PC-9 (cell line): ENCODE measurements at regions not wholly inside any gene's neighbourhood (a gene's known extent, or its start where the extent isn't known, plus 50 kb on each side); places are given as distances from the start of the nearest gene placed in this dataset.

Source experiments
- BruUV-seq: library from RNA; stranded (reverse); fragments of 400-500 nt; replicated peaks from 2 replicates; lab custom pipeline; 2021; lab: Mats Ljungman, UMichigan
- CTCF ChIA-PET: fragments of 300-600 bp; sonication (Branson Sonifier 250); formaldehyde crosslinking; loops from one replicate; lab custom pipeline; 2022; ENCODE audit warnings: antibody characterized with exemption; lab: Charles Lee
- POLR2A ChIA-PET: fragments of 300-600 bp; sonication (Branson Sonifier 250); formaldehyde crosslinking; loops from one replicate; lab custom pipeline; 2022; ENCODE audit warnings: antibody characterized with exemption; ENCODE audit not compliant: unreplicated experiment; lab: Charles Lee
- DNase-seq, 2 experiments: peaks; one replicate each; pipeline versions ENCODE4 v3.0.0 to v3.0.0-alpha.2; 2015 to 2022; ENCODE audit warnings: mixed read lengths in 1 of 2
- H2AFZ ChIP-seq: fragments of 200-600 bp; sonication (generic); 2 replicates; pipeline ENCODE4 v1.8.1; 2017; ENCODE audit warnings: antibody characterized with exemption
- H3F3A ChIP-seq: fragments of 200-600 bp; sonication (generic); 2 replicates; pipeline ENCODE4 v1.8.1; 2017; ENCODE audit warnings: antibody characterized with exemption, mild to moderate bottlenecking, low read depth; ENCODE audit not compliant: insufficient read depth
- H3K27ac ChIP-seq: fragments of 200-600 bp; sonication (generic); 2 replicates; pipeline ENCODE4 v1.6.1; 2016; ENCODE audit warnings: mixed run types
- H3K27me3 ChIP-seq: fragments of 200-600 bp; sonication (generic); 2 replicates; pipeline ENCODE4 v1.6.1; 2016; ENCODE audit warnings: low read depth, mixed run types; ENCODE audit not compliant: insufficient read depth
- H3K36me3 ChIP-seq: fragments of 200-600 bp; sonication (generic); 2 replicates; pipeline ENCODE4 v1.6.1; 2016; ENCODE audit warnings: low read depth, mixed run types
- H3K4me1 ChIP-seq: fragments of 200-600 bp; sonication (generic); replicated peaks from 2 replicates; pipeline ENCODE4 v1.6.1; 2016; ENCODE audit warnings: mixed run types; ENCODE audit not compliant: insufficient read depth
- H3K4me2 ChIP-seq: fragments of 200-600 bp; sonication (generic); 2 replicates; pipeline ENCODE4 v1.6.1; 2017; ENCODE audit warnings: mixed run types
- H3K4me3 ChIP-seq: fragments of 200-600 bp; sonication (generic); 2 replicates; pipeline ENCODE4 v1.6.1; 2016; ENCODE audit warnings: mixed run types
- H3K79me2 ChIP-seq: fragments of 200-600 bp; sonication (generic); 2 replicates; pipeline ENCODE4 v1.6.1; 2017; ENCODE audit warnings: low read depth, mixed run types
- H3K9me2 ChIP-seq: fragments of 200-600 bp; sonication (generic); 2 replicates; pipeline ENCODE4 v1.8.1; 2017; ENCODE audit warnings: mild to moderate bottlenecking; ENCODE audit not compliant: insufficient read depth
- H3K9me3 ChIP-seq: fragments of 200-600 bp; sonication (generic); 2 replicates; pipeline ENCODE4 v1.8.1; 2016; ENCODE audit warnings: low read depth; ENCODE audit not compliant: insufficient read depth
- H4K20me1 ChIP-seq: fragments of 200-600 bp; sonication (generic); 2 replicates; pipeline ENCODE4 v1.8.1; 2017; ENCODE audit not compliant: insufficient read depth
- EZH2 ChIP-seq: fragments of 200-600 bp; sonication (generic); IDR thresholded peaks from 2 replicates; pipeline ENCODE4 v1.8.0; 2017; ENCODE audit warnings: antibody characterized with exemption, low read depth
- intact Hi-C: fragments of 100-400 bp; cut with micrococcal nuclease; formaldehyde crosslinking; loops from one replicate; pipeline ENCODE4 v1.10.0; 2022; ENCODE audit not compliant: unreplicated experiment
- TF ChIP-seq, protein P1 (sequence below): fragments of 200-600 bp; sonication (generic); conservative IDR thresholded peaks from 2 replicates; pipeline ENCODE4 v1.6.1; 2017; ENCODE audit warnings: mixed run types, antibody characterized with exemption, mild to moderate bottlenecking, moderate library complexity

DNA sequence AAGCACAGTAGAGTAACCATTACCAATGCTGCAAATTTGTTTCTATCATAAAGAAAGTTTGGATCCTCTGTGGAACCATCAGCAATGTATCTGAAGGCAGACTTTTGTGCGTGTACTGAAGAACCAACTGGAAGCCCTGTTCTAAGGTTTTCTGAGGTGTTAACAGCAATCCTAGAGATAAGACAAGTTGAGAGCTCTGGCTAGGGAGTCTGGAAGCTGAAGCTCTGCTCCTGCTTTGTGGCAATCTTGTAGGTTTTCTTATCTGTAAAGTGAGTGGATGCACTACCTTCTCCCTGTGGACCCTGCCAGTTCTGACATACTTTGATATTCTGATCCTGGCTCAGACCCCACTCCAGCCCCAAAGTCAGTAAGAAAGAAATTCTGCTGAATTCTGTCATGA is 171.2 kb upstream of the SLC14A2 start:
- H2AFZ ChIP-seq = no peak overlapping the region
- H3K79me2 ChIP-seq = no peaks in the 10 kb centered on the region
- H4K20me1 ChIP-seq = no peaks in the 10 kb centered on the region
- H3K36me3 ChIP-seq = no peaks in the 10 kb centered on the region
- no peaks in the 10 kb centered on the region for H3K27me3 ChIP-seq
- POLR2A ChIA-PET = no interaction called here
- BruUV-seq = no TSS peak
- no peaks in the 10 kb centered on the region for H3K9me3 ChIP-seq
- H3K27ac ChIP-seq = no peak overlapping the region
- no peaks in the 10 kb centered on the region for H3F3A ChIP-seq
- no peak for TF ChIP-seq EZH2
- TF ChIP-seq, protein P1, sequence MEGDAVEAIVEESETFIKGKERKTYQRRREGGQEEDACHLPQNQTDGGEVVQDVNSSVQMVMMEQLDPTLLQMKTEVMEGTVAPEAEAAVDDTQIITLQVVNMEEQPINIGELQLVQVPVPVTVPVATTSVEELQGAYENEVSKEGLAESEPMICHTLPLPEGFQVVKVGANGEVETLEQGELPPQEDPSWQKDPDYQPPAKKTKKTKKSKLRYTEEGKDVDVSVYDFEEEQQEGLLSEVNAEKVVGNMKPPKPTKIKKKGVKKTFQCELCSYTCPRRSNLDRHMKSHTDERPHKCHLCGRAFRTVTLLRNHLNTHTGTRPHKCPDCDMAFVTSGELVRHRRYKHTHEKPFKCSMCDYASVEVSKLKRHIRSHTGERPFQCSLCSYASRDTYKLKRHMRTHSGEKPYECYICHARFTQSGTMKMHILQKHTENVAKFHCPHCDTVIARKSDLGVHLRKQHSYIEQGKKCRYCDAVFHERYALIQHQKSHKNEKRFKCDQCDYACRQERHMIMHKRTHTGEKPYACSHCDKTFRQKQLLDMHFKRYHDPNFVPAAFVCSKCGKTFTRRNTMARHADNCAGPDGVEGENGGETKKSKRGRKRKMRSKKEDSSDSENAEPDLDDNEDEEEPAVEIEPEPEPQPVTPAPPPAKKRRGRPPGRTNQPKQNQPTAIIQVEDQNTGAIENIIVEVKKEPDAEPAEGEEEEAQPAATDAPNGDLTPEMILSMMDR = no peak
- no peak overlapping the region for H3K4me2 ChIP-seq
- H3K9me2 ChIP-seq = no peaks in the 10 kb centered on the region
- no peak for DNase-seq
- intact Hi-C loops = no loop called here
- no peak overlapping the region for H3K4me3 ChIP-seq
- H3K4me1 ChIP-seq = no peaks in the 10 kb centered on the region
- CTCF ChIA-PET = no interaction called here

GRCh38 chr18:45447355-45448265 is 167.7 kb upstream of the SLC14A2 start:
- POLR2A ChIA-PET = interaction anchor here (0.5 kb wide), 1 partner anchor 12 kb away, joined by 3 read pairs; no protein-coding TSS in a partner anchor
- TF ChIP-seq, protein P1 = no peak
- no peak for TF ChIP-seq EZH2
- Histone ChIP-seq H3K4me2 (no peak overlapping the region), H3K36me3 (no peaks in the 10 kb centered on the region), H3K79me2 (no peaks in the 10 kb centered on the region), H3K27me3 (no peaks in the 10 kb centered on the region), H3K4me1 (no peaks in the 10 kb centered on the region), H3F3A (no peaks in the 10 kb centered on the region), H4K20me1 (no peaks in the 10 kb centered on the region), H3K9me3 (no peaks in the 10 kb centered on the region), H2AFZ (no peak overlapping the region), H3K27ac (no peak overlapping the region), H3K4me3 (no peak overlapping the region), H3K9me2 (no peaks in the 10 kb centered on the region)
- CTCF ChIA-PET = no interaction called here
- intact Hi-C loops = no loop called here
- no TSS peak for BruUV-seq
- DNase-seq = no peak

GRCh38 chr18:45448871-45449270 is 166.4 kb upstream of the SLC14A2 start:
- H3K79me2 ChIP-seq = no peaks in the 10 kb centered on the region
- ChIA-PET CTCF (no interaction called here), POLR2A (no interaction called here)
- no peak overlapping the region for H3K4me3 ChIP-seq
- DNase-seq = no peak
- no peak for TF ChIP-seq EZH2
- TF ChIP-seq, protein P1 = no peak
- no peaks in the 10 kb centered on the region for H3K4me1 ChIP-seq
- H4K20me1 ChIP-seq = no peaks in the 10 kb centered on the region
- no peak overlapping the region for H3K27ac ChIP-seq
- intact Hi-C loops = no loop called here
- H3K9me3 ChIP-seq = no peaks in the 10 kb centered on the region
- no TSS peak for BruUV-seq
- no peak overlapping the region for H2AFZ ChIP-seq
- no peaks in the 10 kb centered on the region for H3K36me3 ChIP-seq
- no peaks in the 10 kb centered on the region for H3K9me2 ChIP-seq
- H3K4me2 ChIP-seq = no peak overlapping the region
- H3K27me3 ChIP-seq = no peaks in the 10 kb centered on the region
- no peaks in the 10 kb centered on the region for H3F3A ChIP-seq
